PC-3 (cell line): ENCODE measurements at regions not wholly inside any gene's neighbourhood (a gene's known extent, or its start where the extent isn't known, plus 50 kb on each side); places are given as distances from the start of the nearest gene placed in this dataset.

Source experiments
- ATAC-seq: fragments of 200-7000 bp; cut with Tn5 transposase; 2 replicates; pipeline ENCODE4 v1.9.1; 2020; ENCODE audit warnings: mild to moderate bottlenecking, moderate library complexity
- BruUV-seq: library from RNA; stranded (reverse); fragments of 400-500 nt; replicated peaks from 2 replicates; lab custom pipeline; 2021; lab: Mats Ljungman, UMichigan
- CTCF ChIA-PET: fragments of 300-600 bp; sonication (Branson Sonifier 250); formaldehyde crosslinking; loops from one replicate; lab custom pipeline; 2022; ENCODE audit warnings: antibody characterized with exemption; lab: Charles Lee
- POLR2A ChIA-PET: fragments of 300-600 bp; sonication (Branson Sonifier 250); formaldehyde crosslinking; loops from one replicate; lab custom pipeline; 2022; ENCODE audit warnings: antibody characterized with exemption; ENCODE audit not compliant: unreplicated experiment; lab: Charles Lee
- DNase-seq: peaks from one replicate; pipeline ENCODE4 v3.0.0-alpha.2; 2015
- H2AFZ ChIP-seq: fragments of 300-600 bp; sonication (generic); 2 replicates; pipeline ENCODE4 v1.6.0; 2016; ENCODE audit warnings: antibody characterized with exemption, low read length
- H3F3A ChIP-seq: fragments of 300-600 bp; sonication (generic); one replicate; pipeline ENCODE4 v1.6.0; 2017; ENCODE audit warnings: antibody characterized with exemption, low read length, control low read depth, mild to moderate bottlenecking; ENCODE audit not compliant: unreplicated experiment
- H3K27ac ChIP-seq: fragments of 300-600 bp; sonication (generic); 2 replicates; pipeline ENCODE4 v1.5.1; 2016; ENCODE audit warnings: mild to moderate bottlenecking, low read length
- H3K27me3 ChIP-seq: fragments of 300-600 bp; sonication (generic); 2 replicates; pipeline ENCODE4 v1.6.1; 2016; ENCODE audit warnings: low read length, mixed read lengths
- H3K36me3 ChIP-seq: fragments of 300-600 bp; sonication (generic); 2 replicates; pipeline ENCODE4 v1.6.1; 2016; ENCODE audit warnings: low read depth, mixed run types, low read length, mixed read lengths
- H3K4me1 ChIP-seq: fragments of 300-600 bp; sonication (generic); 2 replicates; pipeline ENCODE4 v1.5.1; 2016; ENCODE audit warnings: low read length; ENCODE audit not compliant: insufficient read depth
- H3K4me2 ChIP-seq: fragments of 300-600 bp; sonication (generic); 2 replicates; pipeline ENCODE4 v1.6.0; 2016; ENCODE audit warnings: low read length
- H3K4me3 ChIP-seq: fragments of 300-600 bp; sonication (generic); 2 replicates; pipeline ENCODE4 v1.5.1; 2016; ENCODE audit warnings: mild to moderate bottlenecking, low read length, mixed read lengths
- H3K79me2 ChIP-seq: fragments of 300-600 bp; sonication (generic); 2 replicates; pipeline ENCODE4 v1.6.1; 2017; ENCODE audit warnings: low read length, mixed read lengths
- H3K9ac ChIP-seq: fragments of 300-600 bp; sonication (generic); 2 replicates; pipeline ENCODE4 v1.6.0; 2016; ENCODE audit warnings: mild to moderate bottlenecking, low read length
- H3K9me2 ChIP-seq: fragments of 300-600 bp; sonication (generic); replicated peaks from 2 replicates; pipeline ENCODE4 v1.6.1; 2016; ENCODE audit warnings: mixed run types, low read length, mixed read lengths
- H3K9me3 ChIP-seq: fragments of 300-600 bp; sonication (generic); 2 replicates; pipeline ENCODE4 v1.6.1; 2016; ENCODE audit warnings: low read length, mixed read lengths
- H4K20me1 ChIP-seq: fragments of 300-600 bp; sonication (generic); 2 replicates; pipeline ENCODE4 v1.6.1; 2016; ENCODE audit warnings: low read length, mixed read lengths
- EZH2 ChIP-seq: fragments of 300-600 bp; sonication (generic); IDR thresholded peaks from one replicate; pipeline ENCODE4 v1.6.1; 2017; ENCODE audit warnings: antibody characterized with exemption, mild to moderate bottlenecking, low read length; ENCODE audit not compliant: unreplicated experiment
- EZH2phosphoT487 ChIP-seq: fragments of 300-600 bp; sonication (generic); IDR thresholded peaks from 2 replicates; pipeline ENCODE4 v1.6.1; 2018; ENCODE audit warnings: mild to moderate bottlenecking, antibody characterized with exemption, low read length, borderline replicate concordance
- intact Hi-C: fragments of 100-400 bp; cut with micrococcal nuclease; formaldehyde crosslinking; loops from 2 replicates; pipeline ENCODE4 v1.9.0; 2023
- TF ChIP-seq, protein P1 (sequence below): fragments of 300-600 bp; sonication (generic); conservative IDR thresholded peaks from 2 replicates; pipeline ENCODE4 v1.5.1; 2017; ENCODE audit warnings: antibody characterized with exemption, low read depth, mild to moderate bottlenecking, low read length

DNA sequence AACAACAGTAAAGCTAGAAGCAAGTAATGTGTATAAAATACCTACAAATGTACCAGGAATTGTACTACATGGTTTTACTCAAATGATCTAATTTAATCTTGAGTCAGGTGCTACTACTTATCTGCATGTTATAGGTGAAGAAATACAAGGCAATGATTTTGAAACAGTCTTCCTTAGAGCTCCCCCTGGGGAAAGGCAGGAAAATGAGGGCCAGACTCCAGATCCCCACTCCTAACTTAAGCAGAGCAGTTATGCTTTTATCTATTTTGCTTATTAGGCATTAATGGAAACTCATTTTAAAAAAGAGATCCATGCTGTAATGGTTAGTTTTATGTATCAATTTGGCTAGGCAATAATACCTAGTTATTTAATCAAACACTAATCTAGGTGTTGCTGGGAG lies 109.3 kb upstream of the CPSF6 start:
- Histone ChIP-seq H3K36me3 (no peaks in the 10 kb centered on the region), H3K4me2 (no peak overlapping the region), H3K79me2 (no peaks in the 10 kb centered on the region), H3F3A (no peaks in the 10 kb centered on the region), H3K9me2 (no peaks in the 10 kb centered on the region), H3K9ac (no peak overlapping the region), H4K20me1 (no peaks in the 10 kb centered on the region), H2AFZ (no peak overlapping the region), H3K9me3 (no peaks in the 10 kb centered on the region), H3K27me3 (no peaks in the 10 kb centered on the region), H3K27ac (no peak overlapping the region), H3K4me3 (no peak overlapping the region), H3K4me1 (no peaks in the 10 kb centered on the region)
- ChIA-PET CTCF (no interaction called here), POLR2A (interaction anchor here (0.6 kb wide), 1 partner anchor 122 kb away, joined by 5 read pairs; no protein-coding TSS in a partner anchor)
- no peak for DNase-seq
- no TSS peak for BruUV-seq
- intact Hi-C loops = no loop called here
- TF ChIP-seq EZH2 = no peak
- TF ChIP-seq EZH2phosphoT487 = no peak
- TF ChIP-seq, protein P1, sequence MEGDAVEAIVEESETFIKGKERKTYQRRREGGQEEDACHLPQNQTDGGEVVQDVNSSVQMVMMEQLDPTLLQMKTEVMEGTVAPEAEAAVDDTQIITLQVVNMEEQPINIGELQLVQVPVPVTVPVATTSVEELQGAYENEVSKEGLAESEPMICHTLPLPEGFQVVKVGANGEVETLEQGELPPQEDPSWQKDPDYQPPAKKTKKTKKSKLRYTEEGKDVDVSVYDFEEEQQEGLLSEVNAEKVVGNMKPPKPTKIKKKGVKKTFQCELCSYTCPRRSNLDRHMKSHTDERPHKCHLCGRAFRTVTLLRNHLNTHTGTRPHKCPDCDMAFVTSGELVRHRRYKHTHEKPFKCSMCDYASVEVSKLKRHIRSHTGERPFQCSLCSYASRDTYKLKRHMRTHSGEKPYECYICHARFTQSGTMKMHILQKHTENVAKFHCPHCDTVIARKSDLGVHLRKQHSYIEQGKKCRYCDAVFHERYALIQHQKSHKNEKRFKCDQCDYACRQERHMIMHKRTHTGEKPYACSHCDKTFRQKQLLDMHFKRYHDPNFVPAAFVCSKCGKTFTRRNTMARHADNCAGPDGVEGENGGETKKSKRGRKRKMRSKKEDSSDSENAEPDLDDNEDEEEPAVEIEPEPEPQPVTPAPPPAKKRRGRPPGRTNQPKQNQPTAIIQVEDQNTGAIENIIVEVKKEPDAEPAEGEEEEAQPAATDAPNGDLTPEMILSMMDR = no peak
- ATAC-seq = no peak

DNA sequence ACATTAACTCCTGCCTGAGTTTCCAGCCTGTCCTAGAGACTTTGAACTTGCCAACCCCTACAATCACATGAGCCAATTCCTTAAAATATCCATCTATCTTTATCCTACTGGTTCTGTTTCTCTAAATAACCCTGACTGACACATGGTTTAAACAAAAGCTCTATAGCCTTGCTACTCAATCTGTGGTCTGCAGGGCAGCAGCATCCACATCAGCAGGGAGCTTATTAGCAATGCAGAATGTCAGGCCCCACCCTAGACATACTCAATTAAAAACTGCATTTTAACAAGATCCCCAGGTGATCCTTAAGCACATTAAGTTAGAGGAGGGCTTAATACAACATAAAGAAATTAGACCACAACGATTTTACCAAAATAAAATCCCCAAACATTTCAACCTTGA lies 108.3 kb upstream of the CPSF6 start:
- no TSS peak for BruUV-seq
- TF ChIP-seq EZH2phosphoT487 (no peak), EZH2 (no peak)
- TF ChIP-seq, protein P1 = no peak
- ATAC-seq = no peak
- no peaks in the 10 kb centered on the region for H3K9me2 ChIP-seq
- DNase-seq = no peak
- H3K79me2 ChIP-seq = no peaks in the 10 kb centered on the region
- H3K9ac ChIP-seq = no peak overlapping the region
- no peaks in the 10 kb centered on the region for H3K9me3 ChIP-seq
- no peaks in the 10 kb centered on the region for H3K4me1 ChIP-seq
- CTCF ChIA-PET = no interaction called here
- no peaks in the 10 kb centered on the region for H3F3A ChIP-seq
- H3K4me3 ChIP-seq = no peak overlapping the region
- intact Hi-C loops = no loop called here
- H3K36me3 ChIP-seq = no peaks in the 10 kb centered on the region
- H3K27me3 ChIP-seq = no peaks in the 10 kb centered on the region
- H2AFZ ChIP-seq = no peak overlapping the region
- H3K4me2 ChIP-seq = no peak overlapping the region
- no peak overlapping the region for H3K27ac ChIP-seq
- POLR2A ChIA-PET = no interaction called here
- no peaks in the 10 kb centered on the region for H4K20me1 ChIP-seq

DNA sequence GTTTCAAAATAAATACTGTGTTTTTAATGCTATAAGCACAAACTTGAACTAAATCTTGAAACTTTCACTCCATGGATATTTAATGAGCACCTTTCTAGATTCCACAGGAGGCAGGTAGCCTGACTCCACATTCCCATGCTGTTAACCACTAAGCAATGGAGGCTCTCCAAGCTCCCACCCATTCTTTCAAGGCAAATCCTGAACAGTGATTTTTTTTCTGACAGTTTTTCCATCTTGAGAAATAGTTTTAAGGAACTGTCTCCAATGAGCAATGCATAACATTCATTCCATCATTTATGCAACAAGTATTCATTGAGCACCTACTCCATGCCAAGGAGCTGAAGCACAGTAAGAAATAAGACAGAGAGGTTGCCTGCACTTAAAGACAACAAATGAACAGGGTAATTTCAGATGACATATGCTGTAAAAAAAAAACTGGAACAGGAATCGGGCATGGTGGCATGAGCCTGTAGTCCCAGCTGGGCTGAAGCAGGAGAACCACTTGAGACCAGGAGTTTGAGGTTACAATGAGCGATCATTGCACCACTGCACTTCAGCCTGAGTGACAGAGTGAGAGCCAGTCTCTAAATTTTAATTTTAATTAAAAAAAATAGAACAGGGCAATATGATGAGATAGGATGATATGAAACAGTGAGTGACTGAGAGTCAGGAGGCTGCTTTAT lies 102.3 kb upstream of the CPSF6 start:
- H3K36me3 ChIP-seq = no peaks in the 10 kb centered on the region
- no peak overlapping the region for H3K4me3 ChIP-seq
- H2AFZ ChIP-seq = no peak overlapping the region
- H3K9me2 ChIP-seq = no peaks in the 10 kb centered on the region
- H4K20me1 ChIP-seq = no peaks in the 10 kb centered on the region
- no peak overlapping the region for H3K9ac ChIP-seq
- ATAC-seq (no peak), DNase-seq (no peak)
- CTCF ChIA-PET = no interaction called here
- POLR2A ChIA-PET = no interaction called here
- intact Hi-C loops = no loop called here
- H3K27ac ChIP-seq = no peak overlapping the region
- BruUV-seq = no TSS peak
- H3F3A ChIP-seq = no peaks in the 10 kb centered on the region
- no peak overlapping the region for H3K4me2 ChIP-seq
- no peaks in the 10 kb centered on the region for H3K4me1 ChIP-seq
- TF ChIP-seq, protein P1 = no peak
- no peaks in the 10 kb centered on the region for H3K79me2 ChIP-seq
- peaks cover 4% of the 10 kb centered on the region; the same call in 1 of the 2 replicates for H3K9me3 ChIP-seq
- H3K27me3 ChIP-seq = no peaks in the 10 kb centered on the region
